Smooth muscle cell (in vitro differentiated cells): ENCODE measurements at regions not wholly inside any gene's neighbourhood (a gene's known extent, or its start where the extent isn't known, plus 50 kb on each side); places are given as distances from the start of the nearest gene placed in this dataset.
"Not testable (repeated sequence)": the region's sequence is repeated elsewhere in the genome, so short reads cannot be mapped to it uniquely, and the experiment has no call there.

ENCODE experiments used
- DNase-seq: peaks from one replicate; lab custom pipeline; 2025; ENCODE audit not compliant: unreplicated experiment; lab: John Stamatoyannopoulos, UW
- H2AFZ ChIP-seq: fragments of 200-600 bp; sonication (generic); 2 replicates; pipeline ENCODE4 v1.6.0; 2016; ENCODE audit warnings: antibody characterized with exemption, low read depth, mild to moderate bottlenecking
- H3F3A ChIP-seq: fragments of 200-600 bp; sonication (generic); 2 replicates; pipeline ENCODE4 v1.6.0; 2017; ENCODE audit warnings: antibody characterized with exemption, low read depth
- H3K27ac ChIP-seq: fragments of 200-600 bp; sonication (generic); 2 replicates; pipeline ENCODE4 v1.5.1; 2016; ENCODE audit warnings: low read depth, mild to moderate bottlenecking
- H3K27me3 ChIP-seq: fragments of 200-600 bp; sonication (generic); 2 replicates; pipeline ENCODE4 v1.6.1; 2016; ENCODE audit warnings: low read depth, mild to moderate bottlenecking
- H3K36me3 ChIP-seq: fragments of 200-600 bp; sonication (generic); 2 replicates; pipeline ENCODE4 v1.5.1; 2016; ENCODE audit warnings: low read depth
- H3K4me1 ChIP-seq: fragments of 200-600 bp; sonication (generic); 2 replicates; pipeline ENCODE4 v1.5.1; 2016; ENCODE audit warnings: low read depth
- H3K4me2 ChIP-seq: fragments of 200-600 bp; sonication (generic); 2 replicates; pipeline ENCODE4 v1.6.0; 2016; ENCODE audit warnings: mild to moderate bottlenecking
- H3K4me3 ChIP-seq: fragments of 200-600 bp; sonication (generic); 2 replicates; pipeline ENCODE4 v1.5.1; 2016; ENCODE audit warnings: mild to moderate bottlenecking
- H3K79me2 ChIP-seq: fragments of 200-600 bp; sonication (generic); 2 replicates; pipeline ENCODE4 v1.6.0; 2016; ENCODE audit warnings: low read depth, mild to moderate bottlenecking
- H3K9ac ChIP-seq: fragments of 200-600 bp; sonication (generic); 2 replicates; pipeline ENCODE4 v1.6.0; 2016; ENCODE audit warnings: low read depth
- H3K9me3 ChIP-seq: fragments of 200-600 bp; sonication (generic); replicated peaks from 2 replicates; pipeline ENCODE4 v1.5.1; 2016; ENCODE audit warnings: low read depth
- H4K20me1 ChIP-seq: fragments of 200-600 bp; sonication (generic); 2 replicates; pipeline ENCODE4 v1.6.0; 2016; ENCODE audit warnings: low read depth
- CTCF ChIP-seq: fragments of 200-600 bp; sonication (generic); IDR thresholded peaks from 2 replicates; pipeline ENCODE4 v1.5.1; 2017; ENCODE audit warnings: borderline replicate concordance, mild to moderate bottlenecking, antibody characterized with exemption; ENCODE audit not compliant: insufficient read depth, poor library complexity, severe bottlenecking
- WGBS: methylation state at CpG from one replicate; pipeline ENCODE4 v1.1.7; 2016; ENCODE audit warnings: low lambda C conversion rate; 5-methylcytosine and 5-hydroxymethylcytosine counted together

- H3K79me2 ChIP-seq: no peaks in the 10 kb centered on the region
- peaks cover 19% of the 10 kb centered on the region for H3F3A ChIP-seq
- no peak for TF ChIP-seq CTCF
- H3K36me3 ChIP-seq: no peaks in the 10 kb centered on the region
- 43% methylated on average over 14 of the region's 14 CpGs for WGBS
- H3K4me1 ChIP-seq: peaks cover 16% of the 10 kb centered on the region
- H3K27ac ChIP-seq: peak overlapping the region; percentile 79
- no peak for DNase-seq
- H3K27me3 ChIP-seq: no peaks in the 10 kb centered on the region
- no peaks in the 10 kb centered on the region for H4K20me1 ChIP-seq
- H3K4me2 ChIP-seq: peak overlapping the region; percentile 63
- H3K9ac ChIP-seq: peak overlapping the region; percentile 4
- no peak overlapping the region for H3K4me3 ChIP-seq
- H3K9me3 ChIP-seq: no peaks in the 10 kb centered on the region
- no peak overlapping the region for H2AFZ ChIP-seq
Observed at GRCh38 chr3:194871864-194872668, 186.4 kb downstream of the FAM43A start.

GRCh38 chr3:194872669-194872977 lies 186.9 kb downstream of the FAM43A start:
- DNase-seq: no peak
- Histone ChIP-seq H4K20me1 (no peaks in the 10 kb centered on the region), H3K36me3 (no peaks in the 10 kb centered on the region), H3K4me1 (peaks cover 16% of the 10 kb centered on the region), H2AFZ (peak overlapping the region; percentile 17), H3K79me2 (no peaks in the 10 kb centered on the region), H3K27ac (peak overlapping the region; percentile 79), H3K4me2 (peak overlapping the region; percentile 63), H3F3A (peaks cover 19% of the 10 kb centered on the region), H3K27me3 (no peaks in the 10 kb centered on the region), H3K9ac (peak overlapping the region; percentile 4), H3K4me3 (no peak overlapping the region), H3K9me3 (no peaks in the 10 kb centered on the region)
- TF ChIP-seq CTCF: no peak
- 0% methylated on average over 2 of the region's 2 CpGs for WGBS

GRCh38 chr3:194873474-194873873 lies 187.8 kb downstream of the FAM43A start:
- peaks cover 19% of the 10 kb centered on the region for H3F3A ChIP-seq
- H3K4me3 ChIP-seq, H4K20me1 ChIP-seq, H3K9ac ChIP-seq, H2AFZ ChIP-seq, H3K79me2 ChIP-seq, H3K27me3 ChIP-seq, DNase-seq, H3K27ac ChIP-seq, H3K9me3 ChIP-seq, H3K36me3 ChIP-seq: not testable (repeated sequence)
- H3K4me1 ChIP-seq: peaks cover 16% of the 10 kb centered on the region
- WGBS: 94% methylated on average over 10 of the region's 10 CpGs
- peak overlapping the region; percentile 63 for H3K4me2 ChIP-seq

GRCh38 chr3:194874206-194874605 lies 188.5 kb downstream of the FAM43A start:
- 89% methylated on average over 5 of the region's 5 CpGs for WGBS
- DNase-seq: no peak
- H3K9me3 ChIP-seq: no peaks in the 10 kb centered on the region

More at GRCh38 chr3:194874206-194874605, 188.5 kb downstream of the FAM43A start:
- H2AFZ ChIP-seq: no peak overlapping the region
- no peak overlapping the region for H3K9ac ChIP-seq
- no peaks in the 10 kb centered on the region for H4K20me1 ChIP-seq
- H3K27me3 ChIP-seq: no peaks in the 10 kb centered on the region
- peaks cover 19% of the 10 kb centered on the region for H3F3A ChIP-seq
- H3K36me3 ChIP-seq: no peaks in the 10 kb centered on the region
- H3K27ac ChIP-seq: no peak overlapping the region
- H3K4me1 ChIP-seq: peaks cover 16% of the 10 kb centered on the region
- no peaks in the 10 kb centered on the region for H3K79me2 ChIP-seq
- no peak overlapping the region for H3K4me3 ChIP-seq
- no peak overlapping the region for H3K4me2 ChIP-seq
- TF ChIP-seq CTCF: no peak
